ENCODE measurements at regions not wholly inside any gene's neighbourhood (a gene's known extent, or its start where the extent isn't known, plus 50 kb on each side); places are given as distances from the start of the nearest gene placed in this dataset.

DNA sequence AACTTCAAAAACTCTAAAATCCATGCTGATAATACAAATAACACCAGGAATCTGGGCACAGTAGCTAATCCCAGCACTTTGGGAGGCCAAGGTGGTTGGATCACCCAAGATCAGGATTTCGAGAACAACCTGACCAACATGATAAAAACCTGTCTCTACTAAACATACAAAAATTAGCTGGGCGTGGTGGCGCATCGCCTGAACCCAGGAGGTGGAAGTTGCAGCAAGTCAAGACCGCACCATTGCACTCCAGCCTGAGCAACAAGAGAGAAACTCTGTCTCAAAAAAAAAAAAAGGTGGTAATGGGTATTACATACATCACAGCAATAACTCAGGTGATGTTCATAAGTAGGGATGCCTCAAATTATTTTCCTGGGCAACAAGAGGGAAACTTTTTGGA, 315.0 kb upstream of the MEOX2 start:
- peaks cover 22% of the 10 kb centered on the region for H3K4me1 Mint-ChIP-seq
- H3K27me3 Mint-ChIP-seq (ENCODE audit: low read depth, poor library complexity) = peaks cover 4% of the 10 kb centered on the region
- DNase-seq = no peak
- H3K27ac Mint-ChIP-seq = no peak overlapping the region
- H3K36me3 Mint-ChIP-seq (ENCODE audit: low read depth) = no peaks in the 10 kb centered on the region
- no peaks in the 10 kb centered on the region for H3K9me3 Mint-ChIP-seq
- TF ChIP-seq, protein P1, sequence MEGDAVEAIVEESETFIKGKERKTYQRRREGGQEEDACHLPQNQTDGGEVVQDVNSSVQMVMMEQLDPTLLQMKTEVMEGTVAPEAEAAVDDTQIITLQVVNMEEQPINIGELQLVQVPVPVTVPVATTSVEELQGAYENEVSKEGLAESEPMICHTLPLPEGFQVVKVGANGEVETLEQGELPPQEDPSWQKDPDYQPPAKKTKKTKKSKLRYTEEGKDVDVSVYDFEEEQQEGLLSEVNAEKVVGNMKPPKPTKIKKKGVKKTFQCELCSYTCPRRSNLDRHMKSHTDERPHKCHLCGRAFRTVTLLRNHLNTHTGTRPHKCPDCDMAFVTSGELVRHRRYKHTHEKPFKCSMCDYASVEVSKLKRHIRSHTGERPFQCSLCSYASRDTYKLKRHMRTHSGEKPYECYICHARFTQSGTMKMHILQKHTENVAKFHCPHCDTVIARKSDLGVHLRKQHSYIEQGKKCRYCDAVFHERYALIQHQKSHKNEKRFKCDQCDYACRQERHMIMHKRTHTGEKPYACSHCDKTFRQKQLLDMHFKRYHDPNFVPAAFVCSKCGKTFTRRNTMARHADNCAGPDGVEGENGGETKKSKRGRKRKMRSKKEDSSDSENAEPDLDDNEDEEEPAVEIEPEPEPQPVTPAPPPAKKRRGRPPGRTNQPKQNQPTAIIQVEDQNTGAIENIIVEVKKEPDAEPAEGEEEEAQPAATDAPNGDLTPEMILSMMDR (IDR thresholded peaks at IDR 0.05) = no peak
- no peak overlapping the region for H3K4me3 Mint-ChIP-seq

DNA sequence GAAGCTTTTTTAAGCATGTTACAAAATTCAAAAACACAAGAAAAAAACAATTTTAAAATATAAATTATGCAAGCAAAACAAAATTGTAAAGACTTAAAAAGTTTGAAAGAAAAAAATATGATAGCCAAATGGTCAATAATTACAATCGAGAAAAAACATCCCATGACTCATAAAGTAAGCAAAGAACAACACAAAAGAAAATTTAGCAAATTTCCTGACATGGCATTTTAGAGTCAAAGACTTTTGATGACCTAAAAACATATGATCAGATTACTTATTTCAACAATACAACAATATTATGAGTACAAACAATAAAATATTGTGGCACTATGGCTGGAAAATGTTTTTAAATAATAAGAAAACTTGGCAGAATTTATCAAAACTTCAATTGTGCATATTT, 312.1 kb upstream of the MEOX2 start:
- TF ChIP-seq, protein P1 (IDR thresholded peaks at IDR 0.05) = no peak
- Mint-ChIP-seq H3K27ac (no peak overlapping the region), H3K36me3 (ENCODE audit: low read depth) (no peaks in the 10 kb centered on the region), H3K4me3 (no peak overlapping the region), H3K9me3 (no peaks in the 10 kb centered on the region), H3K27me3 (ENCODE audit: low read depth, poor library complexity) (peaks cover 4% of the 10 kb centered on the region), H3K4me1 (peaks cover under 1% of the 10 kb centered on the region)
- no peak for DNase-seq

DNA sequence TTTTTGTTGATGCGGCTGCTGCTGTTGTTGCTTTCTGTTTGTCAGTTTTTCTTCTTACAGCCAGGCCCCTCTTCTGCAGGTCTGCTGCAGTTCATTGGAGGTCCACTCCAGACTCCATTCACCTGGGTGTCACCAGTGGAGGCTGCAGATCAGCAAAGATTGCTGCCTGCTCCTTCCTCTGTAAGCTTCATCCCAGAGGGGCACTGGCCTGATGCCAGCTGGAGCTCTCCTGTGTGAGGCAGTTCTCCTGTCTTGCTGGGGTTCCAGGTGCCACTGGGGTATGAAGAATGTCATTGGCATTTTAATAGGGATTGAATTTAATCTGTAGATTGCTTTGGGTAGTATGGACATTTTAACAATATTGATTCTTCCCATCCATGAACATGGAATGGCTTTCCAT, 308.5 kb upstream of the MEOX2 start:
- TF ChIP-seq, protein P1 (IDR thresholded peaks at IDR 0.05) = no peak
- Mint-ChIP-seq H3K27ac (no peak overlapping the region), H3K27me3 (ENCODE audit: low read depth, poor library complexity) (peaks cover 4% of the 10 kb centered on the region), H3K36me3 (ENCODE audit: low read depth) (no peaks in the 10 kb centered on the region), H3K4me1 (no peaks in the 10 kb centered on the region), H3K4me3 (no peak overlapping the region), H3K9me3 (no peaks in the 10 kb centered on the region)
- no peak for DNase-seq

- Mint-ChIP-seq H3K36me3 (ENCODE audit: low read depth) (no peaks in the 10 kb centered on the region), H3K27me3 (ENCODE audit: low read depth, poor library complexity) (no peaks in the 10 kb centered on the region), H3K9me3 (no peaks in the 10 kb centered on the region), H3K4me3 (no peak overlapping the region), H3K27ac (no peak overlapping the region), H3K4me1 (no peaks in the 10 kb centered on the region)
- no peak for DNase-seq
- TF ChIP-seq, protein P1 (IDR thresholded peaks at IDR 0.05) = no peak
These were observed 302.7 kb upstream of the MEOX2 start for GRCh38 chr7:15989194-15989593.

DNA sequence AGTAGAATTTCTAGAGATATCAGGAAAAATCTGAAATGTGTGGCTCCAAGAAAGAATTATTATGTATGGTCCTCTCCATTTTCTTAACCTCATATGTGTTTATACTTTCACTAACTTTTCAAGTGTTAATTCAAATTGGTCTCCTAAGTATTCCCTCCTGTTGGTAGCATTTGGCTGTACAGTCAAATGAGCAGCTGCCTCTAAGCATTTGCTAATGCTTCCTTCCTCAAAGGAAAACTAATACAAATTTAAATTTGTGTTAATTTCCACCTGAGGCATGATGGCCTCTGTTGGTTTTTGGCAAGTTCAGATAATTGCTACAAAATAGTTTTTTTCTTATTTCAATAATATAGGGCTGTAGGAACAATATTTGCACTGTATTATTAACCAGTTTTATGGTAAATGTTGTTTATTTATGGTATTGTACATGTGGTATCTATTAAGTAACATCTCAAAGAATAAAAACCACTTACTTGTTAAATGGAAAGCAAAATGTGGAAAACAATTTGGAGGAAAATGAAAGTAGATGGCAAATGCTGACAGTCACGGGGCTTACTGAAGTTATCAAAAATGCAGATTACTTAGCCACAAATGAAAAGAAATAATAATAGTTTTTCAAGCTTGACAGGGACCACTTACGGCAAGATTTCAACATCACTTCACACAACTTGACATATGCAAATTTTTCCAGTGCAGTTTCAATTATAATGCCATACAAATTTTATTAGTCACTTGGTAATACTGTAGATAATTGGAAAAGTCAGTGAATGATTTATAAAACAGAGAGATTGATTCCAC, 299.3 kb upstream of the MEOX2 start:
- Mint-ChIP-seq H3K4me1 (no peaks in the 10 kb centered on the region), H3K27ac (no peak overlapping the region), H3K4me3 (no peak overlapping the region), H3K27me3 (ENCODE audit: low read depth, poor library complexity) (no peaks in the 10 kb centered on the region), H3K9me3 (no peaks in the 10 kb centered on the region), H3K36me3 (ENCODE audit: low read depth) (no peaks in the 10 kb centered on the region)
- no peak for DNase-seq
- TF ChIP-seq, protein P1 (IDR thresholded peaks at IDR 0.05) = no peak

DNA sequence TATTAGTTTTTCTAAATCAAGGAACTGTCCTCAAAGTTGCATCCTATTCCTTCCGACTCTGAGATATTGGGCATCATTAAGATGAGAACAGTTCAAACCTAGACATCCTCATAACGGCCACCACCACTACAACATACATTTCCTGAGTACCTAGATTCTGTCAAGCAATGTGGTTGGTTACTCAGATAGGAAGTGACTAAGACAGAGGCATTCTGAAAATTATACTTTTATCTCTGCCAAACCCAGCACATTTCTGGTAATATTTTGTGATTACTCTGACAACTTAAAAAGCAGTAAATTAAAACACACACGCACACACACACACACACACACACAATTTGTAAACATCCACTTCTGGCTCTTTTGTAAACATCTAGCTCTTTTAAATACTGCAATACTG, 291.2 kb upstream of the MEOX2 start:
- Mint-ChIP-seq H3K4me1 (peaks cover 7% of the 10 kb centered on the region), H3K27ac (no peak overlapping the region), H3K36me3 (ENCODE audit: low read depth) (no peaks in the 10 kb centered on the region), H3K9me3 (no peaks in the 10 kb centered on the region), H3K27me3 (ENCODE audit: low read depth, poor library complexity) (no peaks in the 10 kb centered on the region), H3K4me3 (no peak overlapping the region)
- no peak for DNase-seq
- TF ChIP-seq, protein P1 (IDR thresholded peaks at IDR 0.05) = no peak
